Kidney epithelial cell (primary cell): ENCODE measurements at regions not wholly inside any gene's neighbourhood (a gene's known extent, or its start where the extent isn't known, plus 50 kb on each side); places are given as distances from the start of the nearest gene placed in this dataset.

Experiments
- DNase-seq: peaks from one replicate; pipeline ENCODE4 v3.0.0-alpha.2; 2010; ENCODE audit warnings: low read depth
- H3K27me3 ChIP-seq: 2 replicates; pipeline ENCODE4 v1.6.0; 2011; ENCODE audit warnings: low read length; ENCODE audit not compliant: control insufficient read depth, insufficient read depth
- H3K36me3 ChIP-seq: 2 replicates; pipeline ENCODE4 v1.5.1; 2011; ENCODE audit warnings: low read length; ENCODE audit not compliant: control insufficient read depth, insufficient read depth
- H3K4me3 ChIP-seq: 2 replicates; pipeline ENCODE4 v1.5.1; 2011; ENCODE audit warnings: low read depth, mild to moderate bottlenecking, control low read depth, low read length
- CTCF ChIP-seq: IDR thresholded peaks from 2 replicates; pipeline ENCODE4 v1.5.1; 2011; ENCODE audit warnings: mild to moderate bottlenecking, moderate library complexity, low read length, control low read depth, inconsistent platforms; ENCODE audit not compliant: insufficient read depth, poor library complexity, severe bottlenecking

GRCh38 chr6:146904596-146904995 is 299.6 kb upstream of the STXBP5 start:
- no peak for TF ChIP-seq CTCF
- H3K27me3 ChIP-seq: no peaks in the 10 kb centered on the region

GRCh38 chr6:146905181-146905704 is 299.0 kb upstream of the STXBP5 start:
- Histone ChIP-seq H3K27me3 (no peaks in the 10 kb centered on the region), H3K36me3 (no peaks in the 10 kb centered on the region), H3K4me3 (no peak overlapping the region)
- no peak for TF ChIP-seq CTCF
- DNase-seq: no peak

More at GRCh38 chr6:146904596-146904995, 299.6 kb upstream of the STXBP5 start:
- Histone ChIP-seq H3K4me3 (no peak overlapping the region), H3K36me3 (no peaks in the 10 kb centered on the region)
- no peak for DNase-seq

- Histone ChIP-seq H3K4me3 (no peak overlapping the region), H3K36me3 (no peaks in the 10 kb centered on the region), H3K27me3 (no peaks in the 10 kb centered on the region)
- DNase-seq: no peak
- no peak for TF ChIP-seq CTCF
Measured at GRCh38 chr6:146908786-146909185, 295.4 kb upstream of the STXBP5 start.

- DNase-seq: no peak
- H3K36me3 ChIP-seq: no peaks in the 10 kb centered on the region
- TF ChIP-seq CTCF: no peak
- no peaks in the 10 kb centered on the region for H3K27me3 ChIP-seq
- H3K4me3 ChIP-seq: no peak overlapping the region
Measured at GRCh38 chr6:146909376-146909775, 294.8 kb upstream of the STXBP5 start.

GRCh38 chr6:146909886-146910285 is 294.3 kb upstream of the STXBP5 start:
- Histone ChIP-seq H3K4me3 (no peak overlapping the region), H3K36me3 (no peaks in the 10 kb centered on the region), H3K27me3 (no peaks in the 10 kb centered on the region)
- TF ChIP-seq CTCF: no peak
- DNase-seq: no peak

GRCh38 chr6:146910611-146911010 is 293.6 kb upstream of the STXBP5 start:
- no peak overlapping the region for H3K4me3 ChIP-seq
- no peaks in the 10 kb centered on the region for H3K36me3 ChIP-seq
- DNase-seq: no peak
- no peaks in the 10 kb centered on the region for H3K27me3 ChIP-seq
- TF ChIP-seq CTCF: no peak
